Limb (tissue), 2 donors: ENCODE measurements at regions not wholly inside any gene's neighbourhood (a gene's known extent, or its start where the extent isn't known, plus 50 kb on each side); places are given as distances from the start of the nearest gene placed in this dataset.

Source experiments
- DNase-seq, 2 donors: peaks; one replicate each; pipeline ENCODE4 v3.0.0-alpha.2; 2016; ENCODE audit errors: extremely low spot score in 2 of 2

DNA sequence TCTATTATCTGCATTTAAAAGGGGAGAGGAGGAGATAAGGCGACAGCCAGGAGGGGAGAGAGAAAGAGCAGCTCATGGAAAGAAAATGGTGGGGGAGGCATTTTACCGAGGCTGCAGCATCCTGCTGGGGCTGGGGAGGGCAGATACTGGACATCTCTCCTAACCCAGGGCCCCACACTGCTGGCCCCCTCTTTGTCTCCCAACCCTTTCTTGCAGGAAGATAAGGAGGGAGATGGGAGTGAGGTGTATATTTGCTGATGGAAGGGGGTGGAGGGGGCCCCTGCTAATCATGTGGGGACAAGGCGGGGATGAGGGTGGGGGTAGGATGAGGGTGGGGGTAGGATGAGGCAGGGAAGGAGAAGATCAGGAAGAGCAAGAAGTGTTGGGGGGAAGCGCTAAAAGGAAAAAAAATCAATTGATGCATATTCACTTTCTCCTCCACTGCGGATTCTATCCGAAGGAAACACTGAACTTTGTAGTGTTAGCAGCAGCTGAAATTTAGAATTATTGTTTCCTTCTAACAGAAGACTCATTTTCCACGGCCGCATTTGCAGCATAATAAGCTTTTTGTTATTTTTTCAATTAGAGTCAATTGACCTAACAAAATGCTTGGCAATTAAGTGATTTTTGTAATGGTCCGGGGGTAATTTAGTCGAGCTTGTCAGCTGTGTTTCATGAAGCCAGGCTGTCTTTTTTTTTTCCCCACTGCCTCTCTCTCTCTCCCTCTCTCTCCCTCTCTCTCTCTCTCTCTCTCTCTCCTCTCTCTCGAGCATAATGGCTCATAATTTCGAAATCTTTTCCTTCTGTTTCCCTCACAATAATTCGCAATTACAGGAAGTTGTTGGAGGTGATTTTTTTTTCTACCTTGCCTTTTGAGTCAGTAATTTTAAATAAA, 1134.6 kb downstream of the BCL11B start:
- DNase-seq: no peak

DNA sequence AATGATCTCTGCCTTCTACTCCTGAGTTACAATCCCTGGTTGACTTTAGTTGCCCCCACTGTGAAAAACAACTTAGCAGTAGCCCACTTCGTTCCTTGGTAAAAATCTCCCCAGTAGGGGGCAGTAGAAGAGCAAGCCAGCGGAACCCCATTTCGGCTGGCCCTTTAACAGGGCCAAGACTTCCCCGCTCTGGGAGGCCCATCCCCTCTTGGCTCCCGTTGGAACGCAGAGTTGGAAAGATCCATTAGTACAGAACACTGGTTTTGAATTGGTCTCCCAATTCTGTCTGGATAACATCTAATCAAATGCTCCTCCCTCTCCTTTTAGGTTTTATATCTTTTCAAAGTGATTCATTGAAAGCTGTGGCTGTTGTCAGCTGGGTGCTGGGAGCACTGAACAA, 1133.3 kb downstream of the BCL11B start:
- DNase-seq: peak in 1 of 2 donors; percentile 43

DNA sequence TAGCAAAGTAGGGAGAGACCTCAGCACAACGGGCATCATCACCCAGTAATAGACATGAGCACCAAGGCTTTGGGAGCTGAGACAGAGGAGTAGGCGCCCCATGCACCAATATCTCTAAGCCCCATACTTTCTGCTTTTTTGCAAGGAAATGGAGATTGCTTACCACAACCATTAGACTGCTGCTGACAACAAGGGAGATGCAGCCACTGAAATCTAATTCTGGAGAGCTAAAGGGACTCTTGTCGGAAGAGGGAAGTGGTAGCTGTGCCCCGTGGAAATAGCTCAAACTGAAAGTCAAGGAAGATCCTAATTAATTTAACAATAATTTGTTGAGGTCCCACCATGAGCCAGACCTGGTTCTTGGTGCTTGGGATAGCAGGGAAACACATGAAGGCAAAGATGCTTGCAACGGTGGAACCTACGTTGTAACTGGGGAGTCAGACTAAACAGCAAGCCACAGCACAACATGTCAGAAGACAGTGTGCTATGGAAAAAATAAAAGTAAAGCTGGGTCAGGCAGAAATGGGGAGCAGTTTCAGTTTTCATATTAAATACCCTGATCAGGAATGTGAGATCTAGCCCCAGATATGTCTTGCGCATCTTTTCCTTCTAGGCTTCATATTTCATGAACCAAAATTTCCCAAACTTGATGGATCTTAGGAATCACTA, 1131.0 kb downstream of the BCL11B start:
- DNase-seq: no peak

DNA sequence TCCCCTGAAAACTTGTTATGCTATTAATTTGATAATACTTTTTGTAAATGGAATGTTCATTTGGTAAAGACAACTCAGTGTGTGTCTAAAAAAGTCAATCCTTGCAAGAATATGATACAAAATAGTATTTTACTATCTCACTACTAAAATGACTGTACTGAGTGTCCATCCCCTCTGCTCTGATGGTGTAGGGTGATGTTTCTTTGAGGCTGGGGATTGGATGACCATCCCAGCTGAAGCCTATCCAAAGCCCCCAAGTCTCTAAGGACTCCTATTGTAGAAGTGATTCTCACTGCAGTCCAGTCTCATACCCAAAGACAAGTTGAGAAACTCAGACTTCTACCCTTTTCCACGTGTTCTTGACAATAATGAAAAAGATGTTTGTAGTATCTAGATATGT, 1128.4 kb downstream of the BCL11B start:
- DNase-seq: no peak

DNA sequence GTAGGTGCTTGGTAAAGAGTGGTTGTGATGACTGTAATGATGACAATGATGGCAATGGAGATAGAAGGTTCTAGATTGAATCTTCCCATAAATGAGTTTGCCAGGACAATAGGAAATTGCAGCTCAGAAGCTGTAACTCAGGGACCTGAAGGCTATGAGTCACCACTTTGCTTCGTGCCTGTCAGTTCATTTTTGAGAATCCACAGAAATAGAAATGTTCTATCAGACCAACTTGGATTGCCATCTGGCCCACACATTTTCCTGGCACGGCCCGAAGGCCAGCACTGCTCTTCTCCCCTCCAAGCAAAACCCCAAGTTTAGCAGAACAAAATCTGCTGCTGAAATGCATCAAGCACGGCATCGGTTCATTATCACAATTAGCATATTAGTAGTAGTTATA, 1127.0 kb downstream of the BCL11B start:
- peak in 1 of 2 donors; percentile 10 for DNase-seq

DNA sequence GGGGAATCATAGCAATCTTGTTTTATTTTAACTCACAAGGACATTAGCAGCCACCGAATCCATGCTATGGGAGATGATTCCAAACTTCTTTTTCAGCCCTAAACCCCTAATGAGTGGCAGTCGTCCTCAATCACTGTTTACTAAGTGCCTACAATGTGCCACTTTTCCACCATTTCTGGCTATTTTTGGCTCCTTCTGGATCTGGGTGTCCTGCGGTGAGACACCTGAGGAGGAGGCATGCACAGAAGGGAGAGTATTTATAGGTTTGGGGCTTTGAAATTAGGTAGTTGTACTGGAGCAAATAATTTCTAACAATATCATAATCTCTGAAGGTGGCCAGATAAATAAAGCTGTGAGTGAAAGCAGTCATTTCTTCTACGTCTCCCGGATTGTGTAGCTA, 1125.6 kb downstream of the BCL11B start:
- no peak for DNase-seq

DNA sequence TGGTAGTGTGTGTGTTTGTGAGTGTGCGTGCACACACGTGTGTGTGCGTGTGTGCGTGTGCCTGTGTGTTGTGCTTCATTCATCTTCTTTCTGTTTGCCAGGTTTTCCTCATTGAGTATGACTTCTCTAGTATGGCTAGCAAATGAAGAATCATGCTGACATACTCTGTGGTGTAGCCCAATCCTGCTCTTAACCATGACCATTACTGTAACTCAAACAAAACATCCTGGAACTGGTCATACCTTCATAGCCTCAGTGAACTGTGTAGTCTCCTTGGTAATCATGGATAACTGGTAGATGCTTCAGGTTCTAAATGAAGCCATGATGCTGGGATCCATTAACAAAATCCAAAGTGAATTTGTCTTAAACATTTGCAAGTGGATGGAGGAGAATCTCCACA, 1117.7 kb downstream of the BCL11B start:
- no peak for DNase-seq

DNA sequence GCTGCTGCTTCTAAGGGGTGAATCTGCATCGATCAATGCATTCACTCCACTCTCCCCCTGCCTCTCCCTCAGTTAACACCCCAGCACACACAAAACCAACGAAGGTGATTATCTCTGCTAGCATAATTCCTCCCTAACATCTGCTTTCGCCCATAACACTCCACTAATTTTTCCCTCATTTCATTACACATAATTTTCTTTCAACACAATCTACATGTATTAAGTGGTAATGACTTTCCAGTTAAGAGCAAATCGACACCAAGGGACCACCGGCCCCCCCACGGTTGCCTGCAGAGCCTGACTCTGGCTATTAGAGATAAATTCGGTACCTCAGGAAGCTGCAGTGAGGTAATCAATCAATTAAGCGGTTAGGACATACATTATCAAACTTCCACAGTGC, 1115.6 kb downstream of the BCL11B start:
- DNase-seq: no peak

DNA sequence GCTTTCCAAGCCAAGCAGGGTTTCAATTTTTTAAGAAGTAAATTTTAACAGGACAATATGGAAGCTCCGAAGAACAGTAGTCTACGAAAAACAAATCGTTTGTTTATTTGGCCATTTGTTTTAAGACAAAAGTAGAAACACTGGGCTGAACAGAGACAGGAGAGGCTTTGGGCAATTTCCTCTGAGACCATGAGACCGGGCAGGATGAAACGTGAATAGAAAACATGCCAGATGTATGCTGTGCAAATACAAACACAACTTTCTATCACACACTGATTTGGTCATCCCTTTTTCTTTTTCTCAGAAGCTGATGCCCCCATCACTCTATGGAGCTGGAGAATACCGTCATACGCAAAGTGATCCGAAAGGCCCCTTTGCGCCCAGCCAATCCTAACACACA, 1111.1 kb downstream of the BCL11B start:
- DNase-seq: no peak

DNA sequence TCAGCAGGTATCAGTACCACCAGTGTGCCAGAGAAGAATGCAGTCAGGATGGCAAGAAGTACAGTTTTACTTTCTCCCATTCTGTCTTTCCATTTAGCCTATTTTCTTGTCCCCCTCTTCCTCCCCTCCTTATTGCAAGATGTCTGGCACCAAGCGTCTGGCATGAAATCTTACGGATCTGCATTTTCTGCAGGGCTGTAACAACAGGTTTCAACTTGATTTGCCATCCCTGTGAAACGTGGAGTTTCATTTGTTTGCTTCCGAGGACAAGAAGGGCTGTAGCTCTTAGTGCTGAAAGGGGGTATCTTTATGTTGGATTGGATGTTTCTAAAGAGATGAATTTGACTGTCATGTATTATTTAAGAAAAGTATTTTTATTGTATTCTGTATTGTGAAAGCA, 1110.6 kb downstream of the BCL11B start:
- DNase-seq: no peak

DNA sequence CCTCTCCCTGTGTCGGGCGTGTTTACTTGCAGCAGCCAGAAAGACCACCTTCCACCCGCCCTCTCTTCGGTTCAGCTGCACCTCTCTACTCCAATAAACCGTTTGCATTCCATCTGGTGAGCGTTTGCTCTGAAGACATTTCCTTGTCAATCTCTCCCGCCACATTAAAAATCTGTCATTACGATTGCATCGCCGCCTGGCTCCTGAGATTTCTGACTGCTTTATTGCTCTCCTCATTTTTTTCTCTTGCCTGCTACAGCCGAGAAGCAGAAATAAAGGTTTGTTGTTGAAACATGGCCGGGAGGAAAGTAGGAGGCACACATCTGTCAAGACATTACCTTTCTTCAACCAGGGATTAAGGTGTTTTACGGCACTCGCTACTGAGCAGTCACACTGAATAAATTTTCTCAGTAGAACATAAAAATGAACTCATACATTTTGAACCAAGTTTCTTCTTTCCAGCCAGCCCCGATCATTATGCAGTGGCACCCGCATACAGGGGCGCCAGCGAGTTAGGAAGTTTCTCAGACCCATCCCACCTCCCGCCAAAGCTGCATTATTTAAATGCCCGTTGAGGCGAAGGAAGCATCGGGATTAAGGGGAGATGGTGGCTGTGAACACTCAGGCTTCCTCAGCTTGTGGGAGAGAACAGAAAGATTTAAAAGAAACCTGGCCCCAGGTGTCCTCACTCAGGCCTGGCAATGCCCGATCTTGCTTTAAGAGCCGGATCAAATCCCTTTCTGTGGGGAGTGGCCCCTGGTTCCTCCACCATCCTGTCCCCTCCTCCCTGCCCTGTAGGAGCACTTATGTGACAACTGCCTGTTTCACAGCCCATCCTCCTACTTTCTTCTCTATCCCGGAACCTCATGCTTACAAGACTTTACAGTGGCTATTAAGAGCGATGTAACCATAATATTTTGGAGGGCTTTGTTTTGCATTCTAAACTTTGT, 1108.9 kb downstream of the BCL11B start:
- DNase-seq: no peak

DNA sequence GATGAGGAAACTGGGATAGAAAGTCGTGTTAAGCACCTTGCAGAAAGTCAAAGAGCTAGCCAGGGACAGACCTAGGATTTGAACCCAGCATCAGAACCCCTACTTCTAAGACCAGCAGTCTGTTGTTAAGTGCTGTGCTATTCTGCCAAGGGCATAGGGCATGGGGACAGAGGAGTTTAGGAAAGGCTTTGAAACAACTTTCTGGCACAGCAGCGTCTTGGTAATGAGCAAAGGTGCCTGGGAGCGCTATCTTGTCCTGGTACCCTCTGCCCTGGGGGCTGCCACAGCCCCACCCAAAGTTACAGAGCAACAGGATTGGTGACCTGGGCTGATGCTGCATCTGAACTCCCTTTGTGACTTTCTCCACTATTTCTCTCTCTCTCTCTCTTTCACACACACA, 1108.1 kb downstream of the BCL11B start:
- DNase-seq: no peak

DNA sequence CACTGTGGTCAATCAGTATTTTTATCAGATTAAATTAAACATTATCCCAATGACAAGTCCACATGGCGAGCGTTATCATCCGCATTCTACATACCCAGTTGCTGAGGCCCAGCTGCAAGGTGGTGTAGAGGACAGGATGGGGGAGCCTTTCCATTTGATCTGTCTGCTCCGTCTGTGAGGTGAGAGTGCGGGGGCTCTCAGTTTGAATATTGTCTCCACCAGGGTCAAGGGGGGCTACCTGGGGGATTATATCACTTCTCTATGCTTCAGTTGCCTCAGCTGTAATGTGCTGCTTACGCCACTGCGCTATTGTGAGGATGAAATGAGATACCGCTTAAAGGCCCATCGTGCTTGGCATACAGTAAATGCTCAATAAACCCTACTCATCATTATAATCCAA, 1106.0 kb downstream of the BCL11B start:
- no peak for DNase-seq

DNA sequence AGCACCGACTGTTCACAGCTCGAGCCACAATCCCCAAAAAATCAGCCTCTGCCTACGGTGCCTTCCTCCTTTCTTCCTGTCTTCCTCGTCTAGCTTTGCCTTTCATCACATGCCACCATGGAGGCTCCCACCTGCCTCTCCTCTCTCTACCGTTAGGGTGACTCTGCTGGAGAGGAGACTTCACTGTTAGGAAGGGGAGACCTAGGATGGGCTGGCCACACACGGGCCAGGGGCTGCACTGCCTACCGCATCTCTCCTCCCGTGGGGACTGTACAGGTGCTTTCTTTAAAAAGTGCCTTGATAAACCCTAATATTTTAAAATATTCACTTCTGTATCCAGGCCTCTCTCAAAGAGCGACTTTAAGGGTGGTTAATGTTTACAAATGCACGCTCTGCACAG, 1104.7 kb downstream of the BCL11B start:
- DNase-seq: no peak

DNA sequence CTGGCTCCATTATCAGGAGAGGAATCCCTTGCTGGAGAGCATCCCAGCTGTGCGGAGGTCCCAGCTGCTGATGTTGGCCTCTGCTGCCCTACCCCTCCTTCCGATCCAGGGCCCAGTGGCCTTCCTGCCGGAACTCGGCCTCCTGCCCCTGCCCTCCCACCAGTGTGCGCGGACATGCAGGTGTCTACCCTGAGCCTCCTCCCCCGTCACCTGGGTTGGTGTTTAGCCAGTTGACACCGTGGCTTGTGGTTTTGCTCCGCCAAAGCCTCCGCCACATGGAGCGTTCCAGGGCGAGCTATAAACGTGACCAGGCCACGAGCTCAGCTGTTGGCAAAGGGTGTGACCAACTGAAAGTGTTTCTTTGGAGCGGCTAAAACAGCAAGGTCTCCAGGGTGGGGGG, 1104.3 kb downstream of the BCL11B start:
- no peak for DNase-seq

DNA sequence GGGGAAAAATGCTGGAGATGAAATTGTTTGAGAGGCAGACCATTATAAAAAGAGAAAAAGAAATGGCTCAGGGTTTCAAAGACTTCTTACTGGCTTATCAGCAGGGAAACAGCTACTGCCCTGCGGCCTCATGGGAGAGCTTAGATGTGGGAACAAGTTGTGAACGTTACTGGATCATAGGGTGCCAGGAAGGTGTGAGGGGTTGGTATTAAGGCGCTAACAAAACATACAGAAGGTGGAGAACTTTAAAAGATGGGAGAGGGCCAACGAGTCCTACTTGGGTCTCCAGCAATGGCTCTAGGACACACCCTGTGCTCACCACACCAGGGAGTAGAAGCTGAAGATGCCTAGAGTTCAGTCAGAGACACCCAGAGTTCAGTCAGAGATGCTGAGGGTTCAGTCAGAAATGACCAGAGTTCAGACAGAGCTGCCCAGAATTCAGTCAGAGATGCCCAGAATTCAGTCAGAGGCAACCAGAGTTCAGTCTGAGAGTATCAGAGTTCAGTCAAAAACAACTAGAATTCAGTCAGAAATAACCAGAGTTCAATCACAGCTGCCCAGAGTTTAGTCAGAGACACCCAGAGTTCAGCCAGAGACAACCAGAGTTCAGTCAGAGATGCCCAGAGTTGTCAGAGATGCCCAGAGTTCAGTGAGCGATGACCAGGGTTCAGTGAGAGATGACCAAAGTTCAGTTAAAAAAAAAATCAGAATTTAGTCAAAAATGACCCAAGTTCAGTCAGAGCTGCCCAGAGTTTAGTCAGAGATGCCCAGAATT, 1103.6 kb downstream of the BCL11B start:
- no peak for DNase-seq

DNA sequence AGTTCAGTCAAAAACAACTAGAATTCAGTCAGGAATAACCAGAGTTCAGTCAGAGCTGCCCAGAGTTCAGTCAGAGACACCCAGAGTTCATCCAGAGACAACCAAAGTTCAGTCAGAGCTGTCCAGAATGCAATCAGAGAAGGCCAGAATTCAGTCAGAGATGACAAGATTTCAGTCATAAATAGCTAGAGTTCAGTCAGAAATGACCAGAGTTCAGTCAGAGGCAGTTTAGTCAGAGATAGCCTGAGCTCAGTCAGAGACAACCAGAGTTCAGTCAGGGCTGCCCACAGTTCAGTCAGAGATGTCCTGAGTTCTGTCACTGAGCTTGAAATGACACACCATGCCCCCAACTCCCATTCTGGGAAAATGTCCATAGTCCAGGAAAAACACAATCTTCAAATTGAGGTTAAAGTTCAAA, 1102.8 kb downstream of the BCL11B start:
- no peak for DNase-seq

DNA sequence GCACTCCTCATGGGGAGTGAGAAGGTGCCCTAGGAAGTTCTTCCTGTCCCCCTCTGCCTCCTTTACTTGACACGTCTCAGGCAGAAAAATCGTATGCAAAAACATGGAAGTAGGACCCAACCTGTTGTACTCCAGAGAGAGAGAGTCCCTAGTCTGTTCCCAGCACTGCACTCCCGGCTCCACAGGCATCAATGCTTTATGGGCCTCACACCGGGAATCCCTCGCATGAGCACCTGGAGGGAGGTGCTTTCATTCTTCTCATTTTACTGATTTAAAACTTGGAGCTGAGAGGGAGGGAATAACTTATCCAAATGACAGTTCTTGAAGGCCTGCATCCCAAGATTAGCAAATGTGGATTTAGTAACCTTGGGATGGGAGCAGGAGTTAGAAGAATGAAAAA, 1101.4 kb downstream of the BCL11B start:
- no peak for DNase-seq

DNA sequence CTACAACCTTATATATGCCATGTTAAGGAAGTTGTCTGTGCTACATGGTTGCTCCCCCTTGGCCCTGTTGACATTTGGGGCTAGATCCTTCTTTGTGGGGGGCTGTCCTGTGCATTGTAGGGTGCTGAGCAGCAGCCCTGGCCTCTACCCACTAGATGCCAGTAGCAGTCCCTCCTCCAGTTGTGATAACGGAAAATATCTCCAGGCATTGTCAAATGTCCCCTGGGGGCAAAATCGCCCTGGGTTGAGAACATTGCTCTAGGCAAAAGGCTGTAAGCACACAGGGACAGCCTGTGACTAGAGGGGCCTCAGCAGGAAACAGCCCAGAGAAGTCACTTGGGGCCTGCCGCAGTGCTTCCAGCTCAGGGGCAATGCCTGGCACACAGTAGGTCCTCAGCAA, 1100.3 kb downstream of the BCL11B start:
- no peak for DNase-seq

DNA sequence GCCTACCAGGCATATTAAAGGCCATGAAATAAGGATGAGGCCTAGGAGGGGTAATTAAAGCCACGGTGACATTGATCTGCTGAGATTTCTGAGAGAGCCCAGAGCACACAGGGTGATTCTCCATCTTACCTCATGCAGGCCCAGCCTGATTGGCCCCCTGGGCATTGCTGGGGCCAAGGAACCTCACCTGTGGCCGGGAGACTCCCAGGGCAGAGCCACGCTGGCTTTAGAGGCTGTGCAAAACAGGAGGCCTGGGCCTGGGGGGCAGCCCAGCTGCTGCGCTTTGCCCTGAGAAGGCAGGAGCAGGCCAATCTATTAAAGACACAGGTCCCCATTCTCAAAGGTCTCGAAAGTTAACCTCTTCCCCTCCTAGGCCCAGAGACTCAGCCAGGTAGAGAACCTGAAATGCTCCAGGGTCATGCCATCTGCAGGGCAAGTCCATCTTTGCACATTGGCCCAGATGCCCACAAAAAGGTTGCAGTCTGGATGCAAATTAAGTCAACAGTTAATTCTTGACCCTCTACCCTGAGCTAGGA, 1099.7 kb downstream of the BCL11B start:
- no peak for DNase-seq

DNA sequence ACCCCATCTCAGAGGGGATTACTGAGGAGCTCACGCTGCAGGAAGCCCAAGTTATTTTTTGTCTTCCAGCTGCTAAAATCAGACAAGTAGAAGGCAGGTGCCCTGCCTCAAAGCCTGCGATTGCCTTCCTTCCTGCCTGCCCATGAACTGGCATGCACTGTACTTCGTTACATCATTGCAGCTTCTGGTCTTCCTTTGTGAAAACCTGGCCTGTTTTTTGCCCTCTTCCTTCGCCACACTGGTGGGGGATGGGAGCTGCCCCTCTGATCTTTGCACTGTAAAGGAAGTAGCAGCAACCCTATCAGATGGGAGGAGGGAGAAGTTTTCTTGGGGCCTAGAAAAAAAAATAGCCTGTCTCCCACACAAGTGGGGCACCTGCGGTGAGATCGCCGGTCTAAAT, 1098.7 kb downstream of the BCL11B start:
- no peak for DNase-seq
